ENCODE measurements at regions not wholly inside any gene's neighbourhood (a gene's known extent, or its start where the extent isn't known, plus 50 kb on each side); places are given as distances from the start of the nearest gene placed in this dataset.

DNA sequence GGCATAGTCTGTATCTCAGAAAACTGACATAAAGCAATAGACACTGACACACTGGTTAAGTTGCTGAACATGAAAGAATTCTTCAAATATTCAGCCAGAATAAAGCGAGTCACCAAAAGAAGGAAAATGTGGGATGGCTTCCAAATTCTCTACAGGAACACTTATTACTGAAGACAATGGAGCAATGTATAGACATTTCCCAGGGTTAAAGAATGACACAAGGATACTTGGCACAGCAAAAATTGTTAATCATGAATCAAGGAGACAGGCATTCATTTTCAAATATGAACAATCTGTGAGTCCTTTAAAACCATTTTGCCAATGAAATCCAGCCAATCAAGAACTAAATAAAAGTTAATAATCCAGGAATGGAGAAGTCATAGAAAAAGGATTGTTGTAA lies 92.5 kb downstream of the MTX3 start:
- TF ChIP-seq, protein P1, sequence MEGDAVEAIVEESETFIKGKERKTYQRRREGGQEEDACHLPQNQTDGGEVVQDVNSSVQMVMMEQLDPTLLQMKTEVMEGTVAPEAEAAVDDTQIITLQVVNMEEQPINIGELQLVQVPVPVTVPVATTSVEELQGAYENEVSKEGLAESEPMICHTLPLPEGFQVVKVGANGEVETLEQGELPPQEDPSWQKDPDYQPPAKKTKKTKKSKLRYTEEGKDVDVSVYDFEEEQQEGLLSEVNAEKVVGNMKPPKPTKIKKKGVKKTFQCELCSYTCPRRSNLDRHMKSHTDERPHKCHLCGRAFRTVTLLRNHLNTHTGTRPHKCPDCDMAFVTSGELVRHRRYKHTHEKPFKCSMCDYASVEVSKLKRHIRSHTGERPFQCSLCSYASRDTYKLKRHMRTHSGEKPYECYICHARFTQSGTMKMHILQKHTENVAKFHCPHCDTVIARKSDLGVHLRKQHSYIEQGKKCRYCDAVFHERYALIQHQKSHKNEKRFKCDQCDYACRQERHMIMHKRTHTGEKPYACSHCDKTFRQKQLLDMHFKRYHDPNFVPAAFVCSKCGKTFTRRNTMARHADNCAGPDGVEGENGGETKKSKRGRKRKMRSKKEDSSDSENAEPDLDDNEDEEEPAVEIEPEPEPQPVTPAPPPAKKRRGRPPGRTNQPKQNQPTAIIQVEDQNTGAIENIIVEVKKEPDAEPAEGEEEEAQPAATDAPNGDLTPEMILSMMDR (IDR thresholded peaks at IDR 0.05; ENCODE audit: insufficient read depth, low read length) = no peak
- no peak for TF ChIP-seq GABPA (IDR thresholded peaks at IDR 0.05; ENCODE audit: low read depth)

Measured in HL-60 (cell line).